ENCODE measurements at regions not wholly inside any gene's neighbourhood (a gene's known extent, or its start where the extent isn't known, plus 50 kb on each side); places are given as distances from the start of the nearest gene placed in this dataset.

GRCh38 chr14:56514663-56515371 lies 64.8 kb upstream of the TMEM260 start:
- DNase-seq (no peak), ATAC-seq (ENCODE audit: insufficient read depth, low FRiP score) (no peak)
- H3K4me3 ChIP-seq: no peak overlapping the region
- no peaks in the 10 kb centered on the region for H3K4me1 ChIP-seq (ENCODE audit: control insufficient read depth in 5 of 5, insufficient read depth in 5 of 5, low read length in 5 of 5)
- no peaks in the 10 kb centered on the region for H3K36me3 ChIP-seq (ENCODE audit: control insufficient read depth in 4 of 4, insufficient read depth in 4 of 4, low read length in 4 of 4)
- no peak overlapping the region for H3K27ac ChIP-seq (ENCODE audit: low read depth in 1 of 2, low read length in 1 of 2)
- no peaks in the 10 kb centered on the region for H3K27me3 ChIP-seq (ENCODE audit: control insufficient read depth in 3 of 3, insufficient read depth in 3 of 3, low read length in 2 of 3)
- H3K9me3 ChIP-seq (ENCODE audit: control insufficient read depth in 4 of 4, insufficient read depth in 3 of 4, low read length in 3 of 4): no peaks in the 10 kb centered on the region
- WGBS, 2 donors: 83 to 85% methylated on average over 14 of the region's 14 CpGs
- H3K9ac ChIP-seq (ENCODE audit: insufficient read depth in 1 of 2, low read length in 2 of 2): no peak overlapping the region
- TF ChIP-seq CTCF (IDR thresholded peaks at IDR 0.05; ENCODE audit: control extremely low read depth, extremely low read depth): no peak

- no peak overlapping the region for H3K27ac ChIP-seq (ENCODE audit: low read depth in 1 of 2, low read length in 1 of 2)
- 90 to 94% methylated on average over 2 of the region's 2 CpGs for WGBS, 2 donors
- ATAC-seq (ENCODE audit: insufficient read depth, low FRiP score) (no peak), DNase-seq (no peak)
- no peak overlapping the region for H3K9ac ChIP-seq (ENCODE audit: insufficient read depth in 1 of 2, low read length in 2 of 2)
- no peaks in the 10 kb centered on the region for H3K36me3 ChIP-seq (ENCODE audit: control insufficient read depth in 4 of 4, insufficient read depth in 4 of 4, low read length in 4 of 4)
- no peak overlapping the region for H3K4me3 ChIP-seq
- peaks cover 0 to 2% (median 0%) of the 10 kb centered on the region in 4 donors for H3K9me3 ChIP-seq (ENCODE audit: control insufficient read depth in 4 of 4, insufficient read depth in 3 of 4, low read length in 3 of 4)
- no peaks in the 10 kb centered on the region for H3K27me3 ChIP-seq (ENCODE audit: control insufficient read depth in 3 of 3, insufficient read depth in 3 of 3, low read length in 2 of 3)
- no peak for TF ChIP-seq CTCF (IDR thresholded peaks at IDR 0.05; ENCODE audit: control extremely low read depth, extremely low read depth)
- no peaks in the 10 kb centered on the region for H3K4me1 ChIP-seq (ENCODE audit: control insufficient read depth in 5 of 5, insufficient read depth in 5 of 5, low read length in 5 of 5)
These were observed 63.9 kb upstream of the TMEM260 start for GRCh38 chr14:56515739-56516138.

- Histone ChIP-seq H3K9me3 (ENCODE audit: control insufficient read depth in 4 of 4, insufficient read depth in 3 of 4, low read length in 3 of 4) (peaks cover 0 to 2% (median 0%) of the 10 kb centered on the region in 4 donors), H3K9ac (ENCODE audit: insufficient read depth in 1 of 2, low read length in 2 of 2) (no peak overlapping the region), H3K4me3 (no peak overlapping the region), H3K27ac (ENCODE audit: low read depth in 1 of 2, low read length in 1 of 2) (no peak overlapping the region), H3K27me3 (ENCODE audit: control insufficient read depth in 3 of 3, insufficient read depth in 3 of 3, low read length in 2 of 3) (no peaks in the 10 kb centered on the region), H3K4me1 (ENCODE audit: control insufficient read depth in 5 of 5, insufficient read depth in 5 of 5, low read length in 5 of 5) (no peaks in the 10 kb centered on the region), H3K36me3 (ENCODE audit: control insufficient read depth in 4 of 4, insufficient read depth in 4 of 4, low read length in 4 of 4) (no peaks in the 10 kb centered on the region)
- ATAC-seq (ENCODE audit: insufficient read depth, low FRiP score) (no peak), DNase-seq (no peak)
- no peak for TF ChIP-seq CTCF (IDR thresholded peaks at IDR 0.05; ENCODE audit: control extremely low read depth, extremely low read depth)
These were observed 57.2 kb upstream of the TMEM260 start for GRCh38 chr14:56522403-56522802.
